GM12875 (cell line): ENCODE measurements at regions not wholly inside any gene's neighbourhood (a gene's known extent, or its start where the extent isn't known, plus 50 kb on each side); places are given as distances from the start of the nearest gene placed in this dataset.

Experiments used
- H3K4me3 ChIP-seq: one replicate; pipeline ENCODE4 v1.5.1; 2011; ENCODE audit warnings: low read depth, low read length, control low read depth
- TF ChIP-seq, protein P1 (sequence below): IDR thresholded peaks from 2 replicates; pipeline ENCODE4 v1.5.1; 2011; ENCODE audit warnings: low read depth, mild to moderate bottlenecking, control low read depth, inconsistent platforms, low read length, moderate library complexity, borderline replicate concordance; ENCODE audit not compliant: insufficient read depth

DNA sequence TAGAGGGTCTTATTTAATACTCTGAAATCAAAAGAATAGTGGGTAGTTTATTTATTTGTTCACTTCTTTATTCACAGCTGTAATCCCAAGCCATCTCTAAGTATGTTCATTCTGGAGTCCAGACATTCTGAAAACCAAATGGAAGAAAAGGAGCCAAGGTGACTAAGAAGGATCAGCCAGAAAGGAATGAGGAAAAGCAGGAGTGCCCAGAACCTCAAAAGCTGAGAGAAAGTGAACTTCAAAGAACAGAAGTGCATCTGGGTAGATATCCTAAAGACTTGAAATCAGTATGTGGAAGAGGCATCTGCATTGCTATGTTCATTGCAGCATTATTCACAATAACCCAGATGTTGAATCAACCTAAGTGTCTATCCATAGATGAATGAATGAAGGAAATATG, 94.8 kb downstream of the VIP start:
- no peak overlapping the region for H3K4me3 ChIP-seq
- TF ChIP-seq, protein P1, sequence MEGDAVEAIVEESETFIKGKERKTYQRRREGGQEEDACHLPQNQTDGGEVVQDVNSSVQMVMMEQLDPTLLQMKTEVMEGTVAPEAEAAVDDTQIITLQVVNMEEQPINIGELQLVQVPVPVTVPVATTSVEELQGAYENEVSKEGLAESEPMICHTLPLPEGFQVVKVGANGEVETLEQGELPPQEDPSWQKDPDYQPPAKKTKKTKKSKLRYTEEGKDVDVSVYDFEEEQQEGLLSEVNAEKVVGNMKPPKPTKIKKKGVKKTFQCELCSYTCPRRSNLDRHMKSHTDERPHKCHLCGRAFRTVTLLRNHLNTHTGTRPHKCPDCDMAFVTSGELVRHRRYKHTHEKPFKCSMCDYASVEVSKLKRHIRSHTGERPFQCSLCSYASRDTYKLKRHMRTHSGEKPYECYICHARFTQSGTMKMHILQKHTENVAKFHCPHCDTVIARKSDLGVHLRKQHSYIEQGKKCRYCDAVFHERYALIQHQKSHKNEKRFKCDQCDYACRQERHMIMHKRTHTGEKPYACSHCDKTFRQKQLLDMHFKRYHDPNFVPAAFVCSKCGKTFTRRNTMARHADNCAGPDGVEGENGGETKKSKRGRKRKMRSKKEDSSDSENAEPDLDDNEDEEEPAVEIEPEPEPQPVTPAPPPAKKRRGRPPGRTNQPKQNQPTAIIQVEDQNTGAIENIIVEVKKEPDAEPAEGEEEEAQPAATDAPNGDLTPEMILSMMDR: no peak

DNA sequence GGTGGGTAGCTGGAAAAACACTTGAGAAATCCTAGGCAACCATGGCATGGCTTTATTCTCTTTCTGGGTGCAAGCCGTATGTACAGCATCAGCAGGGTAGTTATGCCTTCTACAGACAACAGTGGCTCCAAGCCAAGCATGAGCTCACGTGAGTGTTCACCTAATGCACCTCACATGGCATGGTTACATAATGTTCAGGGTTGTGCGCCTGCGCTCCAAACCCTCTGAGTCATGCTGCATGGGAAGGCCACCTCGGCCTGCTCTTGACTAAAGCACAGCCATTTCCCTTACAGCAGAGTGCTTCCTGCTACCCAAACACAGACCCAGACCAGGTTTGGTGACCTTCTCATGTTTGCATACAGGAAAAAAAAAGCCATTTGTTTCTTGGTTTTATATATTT, 96.2 kb downstream of the VIP start:
- TF ChIP-seq, protein P1: no peak
- H3K4me3 ChIP-seq: no peak overlapping the region

DNA sequence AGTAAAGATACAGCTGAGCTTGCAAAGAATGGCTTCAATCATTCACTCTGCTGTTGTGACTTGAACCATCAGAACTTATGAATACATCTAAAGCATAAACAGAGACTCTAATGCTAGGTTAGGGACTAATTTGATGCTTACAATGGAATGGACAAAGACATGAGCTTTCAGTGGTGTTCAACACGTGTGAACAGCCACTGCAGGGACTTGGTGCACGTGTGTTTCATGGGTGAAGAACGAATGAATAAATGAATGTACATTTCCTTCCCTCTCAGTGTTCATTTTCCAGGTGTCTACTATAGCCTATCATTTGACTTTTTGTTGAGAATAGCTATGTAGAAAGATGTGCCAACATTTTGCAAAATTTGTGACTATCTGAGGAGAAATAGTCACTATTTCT, 98.3 kb downstream of the VIP start:
- TF ChIP-seq, protein P1: no peak
- no peak overlapping the region for H3K4me3 ChIP-seq

DNA sequence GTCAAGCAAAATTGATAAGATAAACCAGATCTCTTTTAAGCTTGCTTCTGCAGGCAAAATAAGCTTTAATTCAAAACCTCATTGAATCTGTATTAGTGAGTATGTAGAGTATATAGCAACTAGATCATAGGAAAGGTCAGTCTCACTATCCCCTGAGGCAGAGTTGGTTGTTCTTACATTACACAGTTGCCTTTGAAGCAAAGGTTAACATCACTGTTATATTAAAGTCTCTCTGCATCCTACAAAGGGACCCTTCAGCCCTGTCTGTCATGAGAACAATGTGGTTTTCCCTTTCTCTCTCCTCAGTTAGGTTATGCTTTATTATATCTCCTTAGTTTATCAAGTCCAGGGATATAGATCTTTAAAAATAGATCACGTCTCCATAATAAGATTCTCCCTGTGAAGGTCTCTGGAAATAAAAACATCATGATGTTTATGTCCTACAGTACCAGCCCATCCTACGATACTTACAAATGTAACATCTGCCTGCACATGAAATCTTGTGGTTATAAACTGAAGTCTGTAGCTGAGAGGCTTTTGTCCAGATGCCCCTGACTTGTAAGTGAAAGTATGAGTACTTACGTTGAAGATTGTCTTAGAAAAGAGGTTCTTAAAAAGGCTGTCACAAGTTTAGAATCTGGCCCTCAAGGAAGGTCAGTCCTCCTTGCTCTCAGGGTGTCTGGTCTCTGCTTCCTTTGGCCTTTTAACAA, 103.6 kb downstream of the VIP start:
- TF ChIP-seq, protein P1: no peak
- H3K4me3 ChIP-seq: no peak overlapping the region

DNA sequence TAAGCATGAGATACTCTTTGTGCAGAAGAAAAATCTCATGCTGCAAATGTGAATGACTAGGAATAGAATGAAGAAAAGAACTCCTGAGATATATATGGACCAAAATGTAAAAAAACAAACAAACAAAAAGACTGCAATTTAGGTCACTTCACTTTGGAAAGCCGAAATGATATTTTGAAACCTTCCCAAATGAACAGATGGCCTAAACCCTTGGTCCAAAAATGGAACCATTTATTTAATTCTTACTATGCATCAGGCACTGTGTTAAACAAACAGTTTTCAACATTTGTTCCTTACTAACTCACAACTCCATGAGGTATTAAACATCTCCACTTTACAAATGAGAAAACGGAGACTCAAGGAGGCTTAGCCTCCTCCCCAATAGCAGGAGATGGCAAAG, 107.5 kb downstream of the VIP start:
- TF ChIP-seq, protein P1: no peak

DNA sequence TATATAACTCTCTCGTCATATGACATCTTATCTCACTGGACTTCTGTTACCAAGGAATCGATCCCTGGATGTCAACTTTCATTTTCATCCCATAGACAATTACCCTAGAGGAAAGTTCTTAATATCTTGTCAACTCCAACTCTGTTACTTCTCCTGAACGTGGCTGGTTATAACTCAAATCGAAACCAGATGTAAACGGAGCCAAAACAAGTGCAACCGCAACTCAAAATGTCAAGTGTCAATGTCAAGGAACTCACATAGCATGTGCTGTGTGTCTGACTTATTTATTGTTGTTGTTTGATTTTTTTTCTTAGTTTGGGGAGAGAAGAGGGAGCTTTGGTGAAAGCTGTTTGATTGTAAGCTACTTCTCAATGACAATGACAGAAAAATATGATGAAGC, 108.6 kb downstream of the VIP start:
- no peak overlapping the region for H3K4me3 ChIP-seq
- TF ChIP-seq, protein P1: no peak

More for the DNA sequence above, 107.5 kb downstream of the VIP start:
- H3K4me3 ChIP-seq: no peak overlapping the region

DNA sequence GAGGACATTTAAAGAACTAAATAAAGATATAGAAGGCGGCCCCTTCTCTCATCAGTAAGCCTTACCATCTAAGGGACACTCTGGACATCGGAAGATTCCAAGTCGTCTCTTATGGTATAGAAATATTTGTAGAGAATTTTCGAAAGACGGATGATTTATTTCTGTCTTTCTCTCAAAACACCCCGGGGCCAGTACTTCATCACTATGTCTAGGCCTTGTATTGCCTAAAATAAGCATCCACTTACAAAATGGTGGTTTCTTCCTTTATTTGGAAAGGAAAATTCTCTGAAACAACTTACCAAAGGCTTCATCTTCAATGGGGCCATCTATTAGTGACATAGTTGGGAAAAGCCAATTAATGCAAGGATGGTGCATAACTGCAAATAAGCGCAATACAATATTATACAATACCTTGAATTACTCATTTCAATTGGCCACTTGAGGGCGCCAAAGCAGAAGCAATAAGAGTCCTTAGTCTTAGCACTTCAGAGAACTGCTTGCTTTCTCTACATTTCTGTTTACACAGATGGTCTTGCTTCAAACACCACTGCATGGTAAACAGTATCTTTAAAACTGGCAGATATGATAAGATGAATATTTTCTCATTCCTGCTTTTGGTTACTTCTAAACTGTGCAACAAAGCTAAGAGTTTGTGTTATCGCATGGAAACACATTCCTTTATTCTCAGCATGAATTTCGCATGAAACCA, 113.2 kb downstream of the VIP start:
- TF ChIP-seq, protein P1: peak; percentile 36; the same call in 1 of the 2 replicates
- H3K4me3 ChIP-seq: no peak overlapping the region
